Hepatocyte (in vitro differentiated cells): ENCODE measurements at regions not wholly inside any gene's neighbourhood (a gene's known extent, or its start where the extent isn't known, plus 50 kb on each side); places are given as distances from the start of the nearest gene placed in this dataset.

Experiments
- DNase-seq: peaks from one replicate; pipeline ENCODE4 v3.0.0-alpha.2; 2016; ENCODE audit warnings: low spot score
- H2AFZ ChIP-seq: fragments of 200-600 bp; sonication (generic); 2 replicates; pipeline ENCODE4 v1.6.0; 2016; ENCODE audit warnings: antibody characterized with exemption, mild to moderate bottlenecking
- H3K27ac ChIP-seq: fragments of 200-600 bp; sonication (generic); 2 replicates; pipeline ENCODE4 v1.5.1; 2016; ENCODE audit warnings: mild to moderate bottlenecking
- H3K27me3 ChIP-seq: fragments of 200-600 bp; sonication (generic); 2 replicates; pipeline ENCODE4 v1.6.1; 2016
- H3K36me3 ChIP-seq: fragments of 200-600 bp; sonication (generic); replicated peaks from 2 replicates; pipeline ENCODE4 v1.5.1; 2016; ENCODE audit warnings: low read depth; ENCODE audit not compliant: insufficient read depth
- H3K4me1 ChIP-seq: fragments of 200-600 bp; sonication (generic); 2 replicates; pipeline ENCODE4 v1.5.1; 2016; ENCODE audit warnings: mild to moderate bottlenecking, moderate library complexity; ENCODE audit not compliant: insufficient read depth
- H3K4me2 ChIP-seq: fragments of 200-600 bp; sonication (generic); 2 replicates; pipeline ENCODE4 v1.6.0; 2016
- H3K4me3 ChIP-seq: fragments of 200-600 bp; sonication (generic); 2 replicates; pipeline ENCODE4 v1.5.1; 2016; ENCODE audit warnings: mild to moderate bottlenecking
- H3K79me2 ChIP-seq: fragments of 200-600 bp; sonication (generic); 2 replicates; pipeline ENCODE4 v1.6.0; 2017; ENCODE audit warnings: mild to moderate bottlenecking
- H3K9me2 ChIP-seq: fragments of 200-600 bp; sonication (generic); replicated peaks from 2 replicates; pipeline ENCODE4 v1.6.0; 2017; ENCODE audit warnings: mild to moderate bottlenecking; ENCODE audit not compliant: insufficient read depth
- H3K9me3 ChIP-seq: fragments of 200-600 bp; sonication (generic); 2 replicates; pipeline ENCODE4 v1.5.1; 2016; ENCODE audit warnings: low read depth, mild to moderate bottlenecking
- H4K20me1 ChIP-seq: fragments of 200-600 bp; sonication (generic); 2 replicates; pipeline ENCODE4 v1.6.0; 2016; ENCODE audit warnings: mild to moderate bottlenecking; ENCODE audit not compliant: insufficient read depth, poor library complexity, severe bottlenecking
- CTCF ChIP-seq: fragments of 200-600 bp; sonication (generic); IDR thresholded peaks from 2 replicates; pipeline ENCODE4 v1.5.1; 2016; ENCODE audit warnings: antibody characterized with exemption, mild to moderate bottlenecking; ENCODE audit not compliant: poor library complexity
- EZH2 ChIP-seq: fragments of 200-600 bp; sonication (generic); IDR thresholded peaks from 2 replicates; pipeline ENCODE4 v1.6.1; 2016; ENCODE audit warnings: antibody characterized with exemption, mild to moderate bottlenecking, borderline replicate concordance
- EZH2phosphoT487 ChIP-seq: fragments of 200-600 bp; sonication (generic); IDR thresholded peaks from one replicate; pipeline ENCODE4 v1.6.1; 2018; ENCODE audit warnings: antibody characterized with exemption, mild to moderate bottlenecking, low read depth, moderate library complexity; ENCODE audit not compliant: unreplicated experiment, severe bottlenecking
- WGBS: methylation state at CpG from one replicate; pipeline ENCODE4 v1.1.6; 2016; ENCODE audit warnings: low lambda C conversion rate; ENCODE audit errors: missing lambda C conversion rate; 5-methylcytosine and 5-hydroxymethylcytosine counted together

- H3K36me3 ChIP-seq, result no peaks in the 10 kb centered on the region
- DNase-seq, result peak; percentile 63
- H3K79me2 ChIP-seq, result no peaks in the 10 kb centered on the region
- no peaks in the 10 kb centered on the region for H3K9me3 ChIP-seq
- H3K9me2 ChIP-seq, result no peaks in the 10 kb centered on the region
- H3K4me1 ChIP-seq, result no peaks in the 10 kb centered on the region
- TF ChIP-seq EZH2, result no peak
- TF ChIP-seq EZH2phosphoT487, result no peak
- TF ChIP-seq CTCF, result peak; percentile 46
- no peaks in the 10 kb centered on the region for H4K20me1 ChIP-seq
- no peak overlapping the region for H3K4me3 ChIP-seq
- no peak overlapping the region for H2AFZ ChIP-seq
- H3K27ac ChIP-seq, result no peak overlapping the region
- 39% methylated on average over 14 of the region's 14 CpGs for WGBS
- no peak overlapping the region for H3K4me2 ChIP-seq
- peaks cover 35% of the 10 kb centered on the region for H3K27me3 ChIP-seq
Measured at GRCh38 chr22:22408731-22409696, 99.5 kb downstream of the ZNF280B start.

- 46% methylated on average over 5 of the region's 5 CpGs for WGBS
- H3K79me2 ChIP-seq, result no peaks in the 10 kb centered on the region
- TF ChIP-seq CTCF (no peak), EZH2phosphoT487 (no peak), EZH2 (no peak)
Measured at GRCh38 chr22:22410121-22410520, 98.4 kb downstream of the ZNF280B start.

GRCh38 chr22:22410677-22411076 is 97.9 kb downstream of the ZNF280B start:
- TF ChIP-seq CTCF (no peak), EZH2phosphoT487 (no peak), EZH2 (no peak)
- 57% methylated on average over 3 of the region's 3 CpGs for WGBS
- H3K79me2 ChIP-seq, result no peaks in the 10 kb centered on the region
- H3K9me3 ChIP-seq, result no peaks in the 10 kb centered on the region
- no peaks in the 10 kb centered on the region for H3K9me2 ChIP-seq
- no peaks in the 10 kb centered on the region for H3K36me3 ChIP-seq
- no peak overlapping the region for H3K4me2 ChIP-seq
- H4K20me1 ChIP-seq, result no peaks in the 10 kb centered on the region
- no peak overlapping the region for H2AFZ ChIP-seq
- H3K27me3 ChIP-seq, result peaks cover 50% of the 10 kb centered on the region
- H3K4me1 ChIP-seq, result no peaks in the 10 kb centered on the region
- H3K27ac ChIP-seq, result no peak overlapping the region
- no peak overlapping the region for H3K4me3 ChIP-seq
- no peak for DNase-seq

More at GRCh38 chr22:22410121-22410520, 98.4 kb downstream of the ZNF280B start:
- peaks cover 46% of the 10 kb centered on the region for H3K27me3 ChIP-seq
- no peaks in the 10 kb centered on the region for H3K4me1 ChIP-seq
- no peak overlapping the region for H2AFZ ChIP-seq
- H4K20me1 ChIP-seq, result no peaks in the 10 kb centered on the region
- H3K27ac ChIP-seq, result no peak overlapping the region
- H3K4me2 ChIP-seq, result no peak overlapping the region
- H3K9me2 ChIP-seq, result no peaks in the 10 kb centered on the region
- H3K36me3 ChIP-seq, result no peaks in the 10 kb centered on the region
- no peaks in the 10 kb centered on the region for H3K9me3 ChIP-seq
- no peak overlapping the region for H3K4me3 ChIP-seq
- no peak for DNase-seq
